ENCODE measurements at regions not wholly inside any gene's neighbourhood (a gene's known extent, or its start where the extent isn't known, plus 50 kb on each side); places are given as distances from the start of the nearest gene placed in this dataset.
"Not testable (repeated sequence)": the region's sequence is repeated elsewhere in the genome, so short reads cannot be mapped to it uniquely, and the experiment has no call there.

- no peak for TF ChIP-seq CTCF (IDR thresholded peaks at IDR 0.05; ENCODE audit: low read depth, low read length, missing control alignments)
- no peak overlapping the region for H3K4me3 ChIP-seq (ENCODE audit: low read depth, low read length)
- in situ Hi-C loops (cut with HindIII; ENCODE audit: low sequenced_read_pairs), result no loop called here
- DNase-seq (ENCODE audit: low read depth), result no peak
Measured at GRCh38 chr4:169848018-169848417, 90.3 kb upstream of the HPF1 start.

GRCh38 chr4:169847171-169847570 is 89.4 kb upstream of the HPF1 start:
- no peak overlapping the region for H3K4me3 ChIP-seq (ENCODE audit: low read depth, low read length)
- no peak for DNase-seq (ENCODE audit: low read depth)
- in situ Hi-C loops (cut with HindIII; ENCODE audit: low sequenced_read_pairs), result no loop called here
- no peak for TF ChIP-seq CTCF (IDR thresholded peaks at IDR 0.05; ENCODE audit: low read depth, low read length, missing control alignments)

GRCh38 chr4:169846396-169846795 is 88.7 kb upstream of the HPF1 start:
- DNase-seq (ENCODE audit: low read depth), result no peak
- in situ Hi-C loops (cut with HindIII; ENCODE audit: low sequenced_read_pairs), result no loop called here
- no peak for TF ChIP-seq CTCF (IDR thresholded peaks at IDR 0.05; ENCODE audit: low read depth, low read length, missing control alignments)
- no peak overlapping the region for H3K4me3 ChIP-seq (ENCODE audit: low read depth, low read length)

GRCh38 chr4:169841776-169842175 is 84.0 kb upstream of the HPF1 start:
- TF ChIP-seq CTCF (IDR thresholded peaks at IDR 0.05; ENCODE audit: low read depth, low read length, missing control alignments), result no peak
- in situ Hi-C loops (cut with HindIII; ENCODE audit: low sequenced_read_pairs), result no loop called here
- no peak for DNase-seq (ENCODE audit: low read depth)
- H3K4me3 ChIP-seq (ENCODE audit: low read depth, low read length), result no peak overlapping the region

GRCh38 chr4:169840554-169840953 is 82.8 kb upstream of the HPF1 start:
- no peak for DNase-seq (ENCODE audit: low read depth)
- TF ChIP-seq CTCF (IDR thresholded peaks at IDR 0.05; ENCODE audit: low read depth, low read length, missing control alignments), result no peak
- H3K4me3 ChIP-seq (ENCODE audit: low read depth, low read length), result no peak overlapping the region
- in situ Hi-C loops (cut with HindIII; ENCODE audit: low sequenced_read_pairs), result no loop called here

- H3K4me3 ChIP-seq (ENCODE audit: low read depth, low read length); in situ Hi-C loops (cut with HindIII; ENCODE audit: low sequenced_read_pairs); DNase-seq (ENCODE audit: low read depth): not testable (repeated sequence)
Measured at GRCh38 chr4:169828329-169828728, 70.6 kb upstream of the HPF1 start.

GRCh38 chr4:169826634-169827187 is 69.0 kb upstream of the HPF1 start:
- in situ Hi-C loops (cut with HindIII; ENCODE audit: low sequenced_read_pairs), result no loop called here
- no peak for DNase-seq (ENCODE audit: low read depth)
- TF ChIP-seq CTCF (IDR thresholded peaks at IDR 0.05; ENCODE audit: low read depth, low read length, missing control alignments), result no peak
- no peak overlapping the region for H3K4me3 ChIP-seq (ENCODE audit: low read depth, low read length)

Data from astrocyte of the cerebellum (primary cell).